Esophagus squamous epithelium (tissue), 5 donors: ENCODE measurements at regions not wholly inside any gene's neighbourhood (a gene's known extent, or its start where the extent isn't known, plus 50 kb on each side); places are given as distances from the start of the nearest gene placed in this dataset.

Experiments
- DNase-seq: peaks from one replicate; lab custom pipeline; 2025; lab: John Stamatoyannopoulos, UW
- H3K27ac ChIP-seq, 4 donors: fragments of 200-600 bp; sonication (generic); one replicate each; pipeline ENCODE4 v1.5.1; 2016 to 2019; ENCODE audit warnings: mild to moderate bottlenecking in 1 of 4
- H3K27me3 ChIP-seq, 4 donors: fragments of 200-600 bp; sonication (generic); 1 replicate in 3 of 4; 2 replicates in 1 of 4; pipeline versions ENCODE4 v1.5.1 to v1.6.0; 2017 to 2021; ENCODE audit warnings: antibody characterized with exemption in 1 of 4
- H3K36me3 ChIP-seq, 3 donors: fragments of 200-600 bp; sonication (generic); one replicate each; pipeline ENCODE4 v1.5.1; 2016 to 2019
- H3K4me1 ChIP-seq, 3 donors: fragments of 200-600 bp; sonication (generic); one replicate each; pipeline ENCODE4 v1.5.1; 2017 to 2019
- H3K4me3 ChIP-seq, 4 donors: fragments of 200-600 bp; sonication (generic); 1 replicate in 3 of 4; 2 replicates in 1 of 4; pipeline ENCODE4 v1.5.1; 2016 to 2019; ENCODE audit warnings: mild to moderate bottlenecking in 2 of 4, moderate library complexity in 1 of 4
- H3K9me3 ChIP-seq, 3 donors: fragments of 200-600 bp; sonication (generic); one replicate each; pipeline ENCODE4 v1.5.1; 2016 to 2019
- POLR2A ChIP-seq, 4 donors: fragments of 450-650 bp; IDR thresholded peaks; one replicate each; pipeline ENCODE4 v1.6.1; 2017; ENCODE audit warnings: antibody characterized with exemption in 4 of 4, mild to moderate bottlenecking in 4 of 4, moderate library complexity in 3 of 4
- WGBS, 2 donors: methylation state at CpG; one replicate each; pipeline ENCODE4 v1.1.5; 2018; 5-methylcytosine and 5-hydroxymethylcytosine counted together
- intact Hi-C: fragments of 100-400 bp; cut with DNase I; formaldehyde crosslinking; loops from one replicate; pipeline ENCODE4 v1.15.0; 2022
- TF ChIP-seq, protein P1 (sequence below), 6 experiments: fragments of 450-650 bp in 4 of 6; fragments of 200-600 bp in 2 of 6; sonication (generic) in 2 of 6; IDR thresholded peaks; one replicate each; pipeline ENCODE4 v1.5.1; 2016 to 2019; ENCODE audit warnings: antibody characterized with exemption in 6 of 6, mild to moderate bottlenecking in 4 of 6, moderate library complexity in 4 of 6
- donor health status: DM: yes; HTN: yes; CAD: no.

DNA sequence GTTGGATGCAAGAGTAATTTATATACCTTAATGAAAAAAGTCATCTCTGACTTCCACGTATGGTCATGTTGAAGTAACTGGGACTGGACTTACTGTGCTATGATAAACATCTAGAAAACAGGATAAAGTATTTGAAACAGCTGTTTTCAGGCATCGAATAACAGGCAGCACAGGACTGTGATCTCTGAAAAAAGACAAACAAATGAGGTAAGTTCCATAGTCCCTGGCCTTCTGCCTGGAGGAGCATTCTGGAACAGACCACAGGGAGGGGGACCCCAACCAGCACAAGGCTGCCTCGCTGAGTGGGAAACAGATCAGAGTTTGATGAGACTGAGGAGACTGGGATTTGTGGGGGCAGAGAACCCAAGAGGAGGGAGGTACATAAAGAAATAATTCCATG is 89.1 kb upstream of the HABP2 start:
- no peak overlapping the region for H3K4me3 ChIP-seq
- H3K4me1 ChIP-seq: peaks cover 0 to 3% (median 0%) of the 10 kb centered on the region in 3 donors
- peaks cover 0 to 6% (median 0%) of the 10 kb centered on the region in 4 donors for H3K27me3 ChIP-seq
- no peaks in the 10 kb centered on the region for H3K36me3 ChIP-seq
- no peak for TF ChIP-seq POLR2A (IDR thresholded peaks at IDR 0.05)
- TF ChIP-seq, protein P1, sequence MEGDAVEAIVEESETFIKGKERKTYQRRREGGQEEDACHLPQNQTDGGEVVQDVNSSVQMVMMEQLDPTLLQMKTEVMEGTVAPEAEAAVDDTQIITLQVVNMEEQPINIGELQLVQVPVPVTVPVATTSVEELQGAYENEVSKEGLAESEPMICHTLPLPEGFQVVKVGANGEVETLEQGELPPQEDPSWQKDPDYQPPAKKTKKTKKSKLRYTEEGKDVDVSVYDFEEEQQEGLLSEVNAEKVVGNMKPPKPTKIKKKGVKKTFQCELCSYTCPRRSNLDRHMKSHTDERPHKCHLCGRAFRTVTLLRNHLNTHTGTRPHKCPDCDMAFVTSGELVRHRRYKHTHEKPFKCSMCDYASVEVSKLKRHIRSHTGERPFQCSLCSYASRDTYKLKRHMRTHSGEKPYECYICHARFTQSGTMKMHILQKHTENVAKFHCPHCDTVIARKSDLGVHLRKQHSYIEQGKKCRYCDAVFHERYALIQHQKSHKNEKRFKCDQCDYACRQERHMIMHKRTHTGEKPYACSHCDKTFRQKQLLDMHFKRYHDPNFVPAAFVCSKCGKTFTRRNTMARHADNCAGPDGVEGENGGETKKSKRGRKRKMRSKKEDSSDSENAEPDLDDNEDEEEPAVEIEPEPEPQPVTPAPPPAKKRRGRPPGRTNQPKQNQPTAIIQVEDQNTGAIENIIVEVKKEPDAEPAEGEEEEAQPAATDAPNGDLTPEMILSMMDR (IDR thresholded peaks at IDR 0.05): no peak
- intact Hi-C loops: no loop called here
- WGBS, 2 donors: 28% methylated on average over 3 of the region's 3 CpGs
- no peaks in the 10 kb centered on the region for H3K9me3 ChIP-seq
- H3K27ac ChIP-seq: no peak overlapping the region
- DNase-seq: no peak

DNA sequence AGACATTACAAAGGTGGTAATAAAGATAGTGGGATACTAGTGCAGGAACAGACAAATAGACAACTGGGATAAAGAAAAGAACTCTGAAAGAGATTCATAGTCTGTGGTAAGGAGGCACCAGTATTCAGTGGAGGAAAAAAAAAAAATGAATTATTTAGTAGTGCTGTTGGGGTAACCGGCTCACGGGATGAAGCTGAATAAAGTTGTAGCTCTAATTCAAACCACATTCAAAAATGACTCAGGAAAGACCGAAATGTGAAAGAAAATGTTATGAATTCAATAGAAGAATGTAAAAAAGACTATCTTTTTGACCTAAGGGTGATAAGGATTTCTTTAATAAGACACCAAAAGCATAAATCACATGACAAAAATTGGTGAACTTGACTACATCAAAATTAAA is 83.1 kb upstream of the HABP2 start:
- Histone ChIP-seq H3K36me3 (no peaks in the 10 kb centered on the region), H3K27ac (no peak overlapping the region), H3K4me3 (no peak overlapping the region), H3K4me1 (peaks cover 0 to 5% (median 0%) of the 10 kb centered on the region in 3 donors), H3K27me3 (no peaks in the 10 kb centered on the region), H3K9me3 (no peaks in the 10 kb centered on the region)
- DNase-seq: no peak
- no peak for TF ChIP-seq POLR2A (IDR thresholded peaks at IDR 0.05)
- TF ChIP-seq, protein P1 (IDR thresholded peaks at IDR 0.05): no peak
- intact Hi-C loops: no loop called here
- WGBS, 2 donors: 92 to 95% methylated on average over 3 of the region's 3 CpGs

DNA sequence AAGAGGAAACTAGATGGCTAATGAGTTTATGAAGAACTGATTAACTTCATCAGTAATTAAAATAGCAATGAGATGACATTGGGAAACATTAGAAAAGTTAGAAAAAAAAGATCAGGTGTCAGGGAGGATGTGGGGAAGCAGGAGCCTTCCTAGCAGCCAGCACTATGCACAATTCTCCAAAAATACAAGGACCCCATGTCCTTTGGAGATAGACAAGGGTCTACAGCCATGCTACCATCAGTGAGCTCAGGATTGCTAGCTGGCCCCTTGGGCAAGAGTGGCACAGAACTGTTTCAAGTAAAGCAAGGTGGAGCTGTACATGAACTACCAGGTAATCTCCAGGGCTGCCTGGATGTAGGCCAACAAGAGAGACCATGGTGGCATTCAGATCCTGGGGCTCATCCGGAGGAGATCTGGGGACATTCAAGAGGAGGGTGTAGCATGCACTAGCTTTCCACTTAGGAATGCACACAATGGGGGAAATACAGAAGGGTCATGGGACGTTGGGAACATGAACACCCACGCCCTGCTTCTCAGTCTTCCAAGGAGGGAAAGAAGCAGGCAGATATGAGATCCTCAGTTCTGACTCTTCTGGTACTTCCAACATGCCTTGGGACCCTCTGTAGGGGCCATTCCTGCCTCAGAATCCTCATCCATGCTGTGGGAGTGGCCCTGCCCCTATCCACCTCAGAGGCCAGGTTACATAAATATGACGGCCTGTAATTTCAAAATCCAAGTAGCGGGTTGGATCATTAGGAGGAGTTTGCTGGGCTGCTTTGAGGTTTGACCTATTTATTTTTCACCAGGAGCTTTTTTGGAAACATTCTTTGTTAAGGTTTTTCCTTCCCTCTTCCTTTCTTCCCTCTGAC is 82.2 kb upstream of the HABP2 start:
- no peak for DNase-seq
- WGBS, 2 donors: 73 to 81% methylated on average over 5 of the region's 5 CpGs
- no peak for TF ChIP-seq POLR2A (IDR thresholded peaks at IDR 0.05)
- TF ChIP-seq, protein P1 (IDR thresholded peaks at IDR 0.05): no peak
- H3K9me3 ChIP-seq: no peaks in the 10 kb centered on the region
- H3K27ac ChIP-seq: no peak overlapping the region
- no peaks in the 10 kb centered on the region for H3K36me3 ChIP-seq
- peaks cover 0 to 13% (median 1%) of the 10 kb centered on the region in 3 donors for H3K4me1 ChIP-seq
- intact Hi-C loops: no loop called here
- no peaks in the 10 kb centered on the region for H3K27me3 ChIP-seq
- no peak overlapping the region for H3K4me3 ChIP-seq

DNA sequence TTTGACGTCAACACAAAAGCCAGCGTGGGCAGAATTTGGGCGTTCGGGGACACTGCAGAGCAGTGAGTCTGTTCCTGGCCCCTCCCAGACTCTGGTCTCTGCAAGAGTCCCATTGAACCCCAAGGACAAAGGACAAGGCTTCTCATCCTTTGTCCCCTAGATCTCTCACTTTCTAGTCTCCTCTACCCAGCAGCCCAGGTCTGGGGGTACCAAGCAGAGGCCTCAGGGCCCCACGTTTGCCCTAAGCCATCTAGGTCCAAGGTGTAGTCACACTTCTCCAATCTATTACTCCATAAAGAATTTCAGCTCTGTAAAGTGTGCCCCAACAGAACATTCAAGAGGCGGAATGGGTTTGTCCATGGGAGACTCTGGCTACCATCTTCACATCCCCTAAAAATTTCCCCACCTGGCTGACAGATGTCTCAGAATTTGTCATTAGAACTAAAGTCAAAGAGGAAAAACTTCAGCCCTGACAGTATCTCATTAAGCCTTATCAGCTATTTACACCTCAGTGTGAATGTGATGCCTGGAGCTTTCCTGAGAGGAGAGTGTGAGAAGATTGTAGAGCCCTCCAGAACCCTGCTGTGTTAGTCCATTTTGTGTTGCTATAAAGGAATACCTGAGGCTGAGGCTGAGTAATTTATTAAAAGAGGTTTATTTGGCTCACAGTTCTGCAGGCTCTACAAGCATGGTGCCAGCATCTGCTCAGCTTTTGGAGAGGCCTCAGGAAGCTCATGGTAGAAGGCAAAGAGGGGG is 81.4 kb upstream of the HABP2 start:
- intact Hi-C loops: no loop called here
- Histone ChIP-seq H3K9me3 (no peaks in the 10 kb centered on the region), H3K4me3 (no peak overlapping the region), H3K36me3 (no peaks in the 10 kb centered on the region), H3K27ac (no peak overlapping the region), H3K27me3 (peaks cover 0 to 2% (median 0%) of the 10 kb centered on the region in 4 donors), H3K4me1 (peaks cover 0 to 20% (median 2%) of the 10 kb centered on the region in 3 donors)
- no peak for DNase-seq
- WGBS, 2 donors: 78 to 80% methylated on average over 6 of the region's 6 CpGs
- no peak for TF ChIP-seq POLR2A (IDR thresholded peaks at IDR 0.05)
- TF ChIP-seq, protein P1 (IDR thresholded peaks at IDR 0.05): no peak

DNA sequence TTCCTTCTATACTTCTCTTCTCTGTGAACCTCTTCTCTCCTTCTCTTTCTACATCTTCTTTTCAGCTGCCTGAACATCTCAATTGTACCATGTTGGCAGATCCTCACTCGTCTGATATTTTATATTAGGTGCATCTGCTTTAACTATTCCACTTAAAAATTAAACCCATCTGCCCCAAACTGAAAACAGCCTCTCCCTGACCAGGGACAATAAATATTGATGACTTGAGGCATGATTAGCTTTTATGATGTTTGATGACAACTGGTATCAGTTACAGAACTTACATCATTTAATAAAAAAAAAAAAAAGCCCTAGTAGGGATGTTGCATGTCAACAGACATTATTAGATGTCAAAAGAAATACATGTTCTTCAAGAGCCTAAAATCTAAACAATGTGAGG is 79.8 kb upstream of the HABP2 start:
- Histone ChIP-seq H3K4me3 (no peak overlapping the region), H3K36me3 (no peaks in the 10 kb centered on the region), H3K9me3 (no peaks in the 10 kb centered on the region), H3K4me1 (peaks cover 0 to 22% (median 2%) of the 10 kb centered on the region in 3 donors), H3K27ac (no peak overlapping the region), H3K27me3 (peaks cover 0 to 6% (median 0%) of the 10 kb centered on the region in 4 donors)
- WGBS, 2 donors: 56 to 71% methylated on average over 1 of the region's 1 CpG
- TF ChIP-seq, protein P1 (IDR thresholded peaks at IDR 0.05): no peak
- TF ChIP-seq POLR2A (IDR thresholded peaks at IDR 0.05): no peak
- no peak for DNase-seq
- intact Hi-C loops: no loop called here
